HEK293 (cell line): ENCODE measurements at regions not wholly inside any gene's neighbourhood (a gene's known extent, or its start where the extent isn't known, plus 50 kb on each side); places are given as distances from the start of the nearest gene placed in this dataset.

Experiments
- CTCF ChIA-PET: fragments of 350-600 bp; formaldehyde crosslinking; extraction: SDS; loops from one replicate; lab custom pipeline; 2021; ENCODE audit warnings: antibody characterized with exemption; lab: Yijun Ruan, JAX
- POLR2A ChIA-PET: fragments of 300-600 bp; formaldehyde crosslinking; extraction: SDS; loops from one replicate; lab custom pipeline; 2020; ENCODE audit warnings: antibody characterized with exemption, inconsistent platforms; lab: Yijun Ruan, JAX
- H3K27ac ChIP-seq: fragments of 200-500 bp; sonication (Bioruptor generic); 2 replicates; pipeline ENCODE4 v1.5.1; 2014; ENCODE audit warnings: low read depth, low read length, control low read depth, inconsistent platforms; ENCODE audit errors: extremely low read depth
- H3K36me3 ChIP-seq, 2 experiments: fragments of 200-500 bp in 1 of 2; sonication (Bioruptor generic) in 1 of 2; 1 replicate in 1 of 2; 2 replicates in 1 of 2; pipeline ENCODE4 v1.5.1; 2014 to 2017; ENCODE audit warnings: inconsistent platforms in 2 of 2, low read length in 2 of 2; ENCODE audit not compliant: control insufficient read depth in 2 of 2, insufficient read depth in 1 of 2
- H3K4me1 ChIP-seq: fragments of 200-500 bp; sonication (Bioruptor generic); 2 replicates; pipeline ENCODE4 v1.5.1; 2014; ENCODE audit warnings: mild to moderate bottlenecking, low read length, inconsistent platforms; ENCODE audit not compliant: control insufficient read depth, insufficient read depth
- H3K4me3 ChIP-seq: 2 replicates; pipeline ENCODE4 v1.5.1; 2011; ENCODE audit warnings: low read depth, mild to moderate bottlenecking, control low read depth, low read length, moderate library complexity
- H3K9me3 ChIP-seq: fragments of 200-500 bp; sonication (Bioruptor generic); 2 replicates; pipeline ENCODE4 v1.5.1; 2014; ENCODE audit warnings: low read depth, low read length, inconsistent platforms; ENCODE audit not compliant: control insufficient read depth, insufficient read depth
- AEBP2 ChIP-seq: fragments of 450-650 bp; formaldehyde crosslinking; IDR thresholded peaks from 2 replicates; pipeline ENCODE4 v1.5.1; 2016; ENCODE audit warnings: missing biosample characterization, missing genetic modification characterization, borderline replicate concordance
- GLIS1 ChIP-seq: fragments of 450-650 bp; formaldehyde crosslinking; IDR thresholded peaks from 2 replicates; pipeline ENCODE4 v1.5.1; 2016; ENCODE audit warnings: missing biosample characterization, missing genetic modification characterization
- HIC1 ChIP-seq: fragments of 450-650 bp; formaldehyde crosslinking; IDR thresholded peaks from 2 replicates; pipeline ENCODE4 v1.5.1; 2016; ENCODE audit warnings: missing biosample characterization, missing genetic modification characterization
- INSM2 ChIP-seq: fragments of 450-650 bp; formaldehyde crosslinking; IDR thresholded peaks from 2 replicates; pipeline ENCODE4 v1.5.1; 2016; ENCODE audit warnings: missing biosample characterization, missing genetic modification characterization
- PRDM1 ChIP-seq: fragments of 450-650 bp; formaldehyde crosslinking; IDR thresholded peaks from 2 replicates; pipeline ENCODE4; 2016; ENCODE audit warnings: missing biosample characterization, missing genetic modification characterization
- PRDM6 ChIP-seq: fragments of 450-650 bp; formaldehyde crosslinking; IDR thresholded peaks from 2 replicates; pipeline ENCODE4 v1.5.1; 2017; ENCODE audit warnings: missing biosample characterization, missing genetic modification characterization
- SP2 ChIP-seq: fragments of 450-650 bp; formaldehyde crosslinking; IDR thresholded peaks from 2 replicates; pipeline ENCODE4 v1.5.1; 2016; ENCODE audit warnings: missing biosample characterization, missing genetic modification characterization
- SP3 ChIP-seq: fragments of 450-650 bp; formaldehyde crosslinking; IDR thresholded peaks from 2 replicates; pipeline ENCODE4 v1.5.1; 2016; ENCODE audit warnings: missing biosample characterization, missing genetic modification characterization
- ZBTB17 ChIP-seq: fragments of 450-650 bp; formaldehyde crosslinking; IDR thresholded peaks from 2 replicates; pipeline ENCODE4 v1.5.1; 2016; ENCODE audit warnings: missing biosample characterization, missing genetic modification characterization
- ZNF112 ChIP-seq: fragments of 450-650 bp; formaldehyde crosslinking; IDR thresholded peaks from 2 replicates; pipeline ENCODE4 v1.5.0; 2017; ENCODE audit warnings: missing biosample characterization, missing genetic modification characterization
- ZNF138 ChIP-seq: fragments of 450-650 bp; formaldehyde crosslinking; IDR thresholded peaks from 2 replicates; pipeline ENCODE4 v1.5.1; 2016; ENCODE audit warnings: missing biosample characterization, missing genetic modification characterization, borderline replicate concordance
- ZNF148 ChIP-seq: fragments of 450-650 bp; formaldehyde crosslinking; IDR thresholded peaks from 2 replicates; pipeline ENCODE4 v1.5.0; 2017; ENCODE audit warnings: missing biosample characterization, missing genetic modification characterization, borderline replicate concordance
- ZNF223 ChIP-seq: fragments of 450-650 bp; formaldehyde crosslinking; IDR thresholded peaks from 2 replicates; pipeline ENCODE4 v1.5.1; 2016; ENCODE audit warnings: missing biosample characterization, missing genetic modification characterization
- ZNF391 ChIP-seq: fragments of 450-650 bp; formaldehyde crosslinking; IDR thresholded peaks from 2 replicates; pipeline ENCODE4 v1.5.1; 2016; ENCODE audit warnings: low read depth, missing biosample characterization, missing genetic modification characterization, borderline replicate concordance
- ZNF600 ChIP-seq: fragments of 450-650 bp; formaldehyde crosslinking; IDR thresholded peaks from 2 replicates; pipeline ENCODE4 v1.5.1; 2016; ENCODE audit warnings: missing biosample characterization, missing genetic modification characterization
- ZNF664 ChIP-seq: fragments of 450-650 bp; formaldehyde crosslinking; IDR thresholded peaks from 2 replicates; pipeline ENCODE4 v1.5.1; 2016; ENCODE audit warnings: missing biosample characterization, missing genetic modification characterization
- ZNF677 ChIP-seq: fragments of 450-650 bp; IDR thresholded peaks from 2 replicates; pipeline ENCODE4 v1.5.0; 2018; ENCODE audit warnings: missing biosample characterization, mild to moderate bottlenecking, missing genetic modification characterization, moderate library complexity
- ZNF776 ChIP-seq: fragments of 450-650 bp; formaldehyde crosslinking; IDR thresholded peaks from 2 replicates; pipeline ENCODE4 v1.5.0; 2017; ENCODE audit warnings: missing biosample characterization, missing genetic modification characterization, borderline replicate concordance

GRCh38 chr18:72456802-72457201 lies 87.3 kb downstream of the CBLN2 start (continued):
- TF ChIP-seq AEBP2 (no peak), INSM2 (tag by site-specific recombination) (no peak), ZNF677 (tag by site-specific recombination) (no peak), ZNF148 (no peak)

GRCh38 chr18:72452328-72452727 lies 91.8 kb downstream of the CBLN2 start:
- H3K27ac ChIP-seq = no peak overlapping the region
- CTCF ChIA-PET = no interaction called here
- H3K4me1 ChIP-seq = no peaks in the 10 kb centered on the region
- POLR2A ChIA-PET = no interaction called here
- H3K9me3 ChIP-seq = no peaks in the 10 kb centered on the region
- H3K4me3 ChIP-seq = no peak overlapping the region
- TF ChIP-seq ZNF391 (tag by site-specific recombination) = no peak
- no peak for TF ChIP-seq SP3 (tag by site-specific recombination)
- TF ChIP-seq ZNF600 (tag by site-specific recombination) = no peak
- TF ChIP-seq ZNF776 (tag by site-specific recombination) = no peak
- TF ChIP-seq ZNF664 (tag by site-specific recombination) = no peak
- TF ChIP-seq ZNF223 (tag by site-specific recombination) = no peak
- TF ChIP-seq PRDM6 = no peak
- TF ChIP-seq SP2 (tag by site-specific recombination) = no peak
- TF ChIP-seq ZNF112 (tag by site-specific recombination) = no peak
- no peak for TF ChIP-seq ZBTB17 (tag by site-specific recombination)
- TF ChIP-seq ZNF138 (tag by site-specific recombination) = no peak
- no peak for TF ChIP-seq HIC1 (tag by site-specific recombination)
- no peak for TF ChIP-seq GLIS1
- TF ChIP-seq PRDM1 (tag by site-specific recombination) = no peak
- H3K36me3 ChIP-seq = no peaks in the 10 kb centered on the region
